ENCODE measurements at regions not wholly inside any gene's neighbourhood (a gene's known extent, or its start where the extent isn't known, plus 50 kb on each side); places are given as distances from the start of the nearest gene placed in this dataset.

GRCh38 chr3:82939491-82940097, 1178.1 kb upstream of the GBE1 start:
- TF ChIP-seq POLR2A (IDR thresholded peaks at IDR 0.05; ENCODE audit: low read depth, low read length): no peak
- no peak for TF ChIP-seq TAF1 (IDR thresholded peaks at IDR 0.05; ENCODE audit: low read depth, low read length)
- no peak for TF ChIP-seq POLR2AphosphoS5 (IDR thresholded peaks at IDR 0.05; ENCODE audit: low read depth, low read length)
- TF ChIP-seq SPI1 (IDR thresholded peaks at IDR 0.05; ENCODE audit: low read depth, low read length): no peak
- TF ChIP-seq PAX5 (IDR thresholded peaks at IDR 0.05; ENCODE audit: insufficient read depth, low read length, severe bottlenecking): no peak

All from GM12891 (cell line).